Colonic mucosa (tissue), 4 donors: ENCODE measurements at regions not wholly inside any gene's neighbourhood (a gene's known extent, or its start where the extent isn't known, plus 50 kb on each side); places are given as distances from the start of the nearest gene placed in this dataset.

ENCODE experiments used
- DNase-seq: peaks from one replicate; pipeline ENCODE4 v3.0.0-alpha.2; 2020
- H3K27ac ChIP-seq: fragments of 200-600 bp; one replicate; pipeline ENCODE4 v1.8.0; 2021
- H3K27me3 ChIP-seq: fragments of 200-600 bp; one replicate; pipeline ENCODE4 v1.8.0; 2021
- H3K36me3 ChIP-seq: fragments of 200-600 bp; one replicate; pipeline ENCODE4 v1.8.0; 2021
- H3K4me1 ChIP-seq: fragments of 200-600 bp; one replicate; pipeline ENCODE4 v1.8.0; 2021; ENCODE audit warnings: mild to moderate bottlenecking
- H3K4me3 ChIP-seq: fragments of 200-600 bp; one replicate; pipeline ENCODE4 v1.8.0; 2021
- H3K9ac ChIP-seq, 2 donors: one replicate each; pipeline ENCODE4 v1.7.0; 2013; ENCODE audit warnings: control low read depth in 2 of 2, low read depth in 2 of 2, low read length in 2 of 2
- H3K9me3 ChIP-seq: fragments of 200-600 bp; one replicate; pipeline ENCODE4 v1.8.0; 2021
- CTCF ChIP-seq: fragments of 200-600 bp; IDR thresholded peaks from one replicate; pipeline ENCODE4 v1.8.0; 2022; ENCODE audit warnings: antibody characterized with exemption, mild to moderate bottlenecking
- intact Hi-C: fragments of 100-400 bp; cut with DNase I; formaldehyde crosslinking; loops from one replicate; pipeline ENCODE4 v1.14.1; 2022
- donor health status: healthy.
- donor health status: DM: no; HTN: no; CAD: no.
- donor health status: DM: no; HTN: no; CAD: no.

DNA sequence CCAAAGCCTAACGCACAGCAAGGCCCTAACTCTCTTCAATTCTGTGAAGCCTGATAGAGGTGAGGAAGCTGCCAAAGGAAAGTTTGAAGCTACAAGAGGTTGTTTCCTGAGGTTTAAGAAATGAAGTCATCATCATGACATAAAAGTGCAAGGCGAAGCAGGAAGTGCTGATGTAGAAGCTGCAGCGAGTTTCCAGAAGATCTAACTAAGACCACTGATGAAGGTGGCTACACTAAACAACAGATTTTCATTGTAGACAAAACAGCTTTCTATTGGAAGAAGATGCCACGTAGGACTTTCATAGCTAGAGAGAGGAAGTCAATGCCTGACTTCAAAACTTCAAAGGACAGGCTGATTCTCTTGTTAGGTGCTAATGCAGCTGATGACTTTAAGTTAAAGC, 385.6 kb upstream of the OR4E1 start:
- H3K4me3 ChIP-seq, result no peak overlapping the region
- no peak overlapping the region for H3K27ac ChIP-seq
- H3K36me3 ChIP-seq, result no peaks in the 10 kb centered on the region
- no peak overlapping the region for H3K9ac ChIP-seq
- intact Hi-C loops, result no loop called here
- no peaks in the 10 kb centered on the region for H3K27me3 ChIP-seq
- no peak for DNase-seq
- no peaks in the 10 kb centered on the region for H3K4me1 ChIP-seq
- TF ChIP-seq CTCF, result no peak
- H3K9me3 ChIP-seq, result no peaks in the 10 kb centered on the region

- DNase-seq, result no peak
- no peak for TF ChIP-seq CTCF
- no peak overlapping the region for H3K4me3 ChIP-seq
- H3K4me1 ChIP-seq, result no peaks in the 10 kb centered on the region
- no peaks in the 10 kb centered on the region for H3K27me3 ChIP-seq
- H3K9me3 ChIP-seq, result no peaks in the 10 kb centered on the region
- intact Hi-C loops, result no loop called here
- no peak overlapping the region for H3K27ac ChIP-seq
- H3K9ac ChIP-seq, result no peak overlapping the region
- H3K36me3 ChIP-seq, result no peaks in the 10 kb centered on the region
Observed at GRCh38 chr14:22052795-22053194, 379.2 kb upstream of the OR4E1 start.

DNA sequence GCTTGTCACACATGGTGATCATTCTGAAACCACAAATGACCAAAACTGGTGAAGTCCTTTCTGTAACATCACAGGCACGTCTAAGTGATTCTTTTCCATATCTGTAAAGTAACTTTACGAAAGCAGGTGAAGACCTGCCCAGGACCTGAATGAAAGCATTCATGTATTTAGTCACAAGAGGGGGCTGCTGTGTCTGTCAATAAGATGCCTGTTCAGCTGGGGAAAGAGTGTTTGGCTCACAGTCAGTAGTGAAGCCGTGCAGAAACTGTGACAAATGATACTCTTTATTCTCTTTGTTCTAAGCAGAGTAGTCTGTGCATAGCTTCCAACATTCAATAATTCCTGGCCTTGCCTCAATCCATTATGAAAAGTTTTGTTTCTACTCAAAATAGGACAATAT, 373.5 kb upstream of the OR4E1 start:
- no peaks in the 10 kb centered on the region for H3K4me1 ChIP-seq
- no peak for TF ChIP-seq CTCF
- intact Hi-C loops, result no loop called here

DNA sequence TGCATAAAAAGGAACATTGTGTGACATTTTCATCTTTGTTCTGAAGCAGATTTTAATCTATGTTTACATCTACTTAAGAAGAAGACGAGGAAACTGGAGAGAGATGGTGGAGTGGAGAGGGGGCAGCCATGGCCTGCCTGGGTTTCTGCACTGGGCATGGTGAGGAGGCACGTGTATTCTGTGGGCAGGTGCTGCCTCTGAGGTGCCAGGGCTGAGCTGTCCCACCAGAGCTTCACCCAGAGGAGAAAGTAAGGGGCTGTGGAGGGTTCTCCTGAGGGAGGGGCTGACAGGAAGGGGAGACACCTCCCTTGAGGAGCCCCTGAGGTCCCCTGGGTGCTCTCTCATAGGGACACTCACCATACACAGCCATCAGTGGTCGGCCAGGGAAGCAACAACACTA, 372.4 kb upstream of the OR4E1 start:
- no peak for TF ChIP-seq CTCF
- Histone ChIP-seq H3K27ac (no peak overlapping the region), H3K9ac (no peak overlapping the region), H3K27me3 (no peaks in the 10 kb centered on the region), H3K4me3 (no peak overlapping the region), H3K36me3 (no peaks in the 10 kb centered on the region), H3K9me3 (no peaks in the 10 kb centered on the region), H3K4me1 (no peaks in the 10 kb centered on the region)
- no peak for DNase-seq
- intact Hi-C loops, result no loop called here

More for the DNA sequence above, 373.5 kb upstream of the OR4E1 start:
- H3K27ac ChIP-seq, result no peak overlapping the region
- no peak overlapping the region for H3K9ac ChIP-seq
- no peaks in the 10 kb centered on the region for H3K36me3 ChIP-seq
- no peaks in the 10 kb centered on the region for H3K9me3 ChIP-seq
- no peaks in the 10 kb centered on the region for H3K27me3 ChIP-seq
- no peak overlapping the region for H3K4me3 ChIP-seq
- DNase-seq, result no peak

GRCh38 chr14:22044193-22044592, 370.6 kb upstream of the OR4E1 start:
- TF ChIP-seq CTCF, result no peak
- Histone ChIP-seq H3K27me3 (no peaks in the 10 kb centered on the region), H3K9ac (no peak overlapping the region), H3K36me3 (no peaks in the 10 kb centered on the region), H3K9me3 (no peaks in the 10 kb centered on the region), H3K4me3 (no peak overlapping the region), H3K4me1 (no peaks in the 10 kb centered on the region), H3K27ac (no peak overlapping the region)
- intact Hi-C loops, result no loop called here
- no peak for DNase-seq

GRCh38 chr14:22040781-22041125, 367.1 kb upstream of the OR4E1 start:
- Histone ChIP-seq H3K4me1 (no peaks in the 10 kb centered on the region), H3K9me3 (no peaks in the 10 kb centered on the region), H3K27me3 (no peaks in the 10 kb centered on the region), H3K36me3 (no peaks in the 10 kb centered on the region), H3K4me3 (no peak overlapping the region), H3K9ac (no peak overlapping the region), H3K27ac (no peak overlapping the region)
- intact Hi-C loops, result no loop called here
- no peak for TF ChIP-seq CTCF
- DNase-seq, result no peak
